Osteoblast (primary cell): ENCODE measurements at regions not wholly inside any gene's neighbourhood (a gene's known extent, or its start where the extent isn't known, plus 50 kb on each side); places are given as distances from the start of the nearest gene placed in this dataset.

Source experiments
- DNase-seq: peaks from one replicate; pipeline ENCODE4 v3.0.0; 2011; ENCODE audit warnings: low spot score, mixed read lengths; ENCODE audit not compliant: insufficient read length; ENCODE audit errors: missing footprints
- H2AFZ ChIP-seq: 2 replicates; pipeline ENCODE4 v1.6.0; 2011; ENCODE audit warnings: mild to moderate bottlenecking, low read length
- H3K27ac ChIP-seq: 2 replicates; pipeline ENCODE4 v1.5.1; 2011; ENCODE audit warnings: mild to moderate bottlenecking, low read depth, low read length, moderate library complexity
- H3K27me3 ChIP-seq: 2 replicates; pipeline ENCODE4 v1.6.0; 2012; ENCODE audit warnings: mild to moderate bottlenecking, control low read depth, inconsistent platforms, low read length, moderate library complexity; ENCODE audit not compliant: insufficient read depth
- H3K36me3 ChIP-seq: 2 replicates; pipeline ENCODE4 v1.5.1; 2011; ENCODE audit warnings: mild to moderate bottlenecking, low read length, control low read depth, moderate library complexity; ENCODE audit not compliant: insufficient read depth
- H3K4me1 ChIP-seq: 2 replicates; pipeline ENCODE4 v1.5.1; 2011; ENCODE audit warnings: mild to moderate bottlenecking, low read length, control low read depth, moderate library complexity; ENCODE audit not compliant: insufficient read depth
- H3K4me2 ChIP-seq: 2 replicates; pipeline ENCODE4 v1.6.0; 2011; ENCODE audit warnings: mild to moderate bottlenecking, low read length; ENCODE audit not compliant: insufficient read depth
- H3K4me3 ChIP-seq: fragments of 200-600 bp; sonication (generic); 3 replicates; pipeline ENCODE4 v1.5.1; 2012; ENCODE audit warnings: mild to moderate bottlenecking, low read length, inconsistent platforms; ENCODE audit not compliant: insufficient read depth
- H3K79me2 ChIP-seq: 2 replicates; pipeline ENCODE4 v1.6.0; 2012; ENCODE audit warnings: mild to moderate bottlenecking, low read length, control low read depth, inconsistent platforms; ENCODE audit not compliant: insufficient read depth
- H3K9me3 ChIP-seq: 2 replicates; pipeline ENCODE4 v1.5.1; 2011; ENCODE audit warnings: low read depth, low read length, control low read depth
- H4K20me1 ChIP-seq: 2 replicates; pipeline ENCODE4 v1.6.0; 2012; ENCODE audit warnings: mild to moderate bottlenecking, low read length, control low read depth; ENCODE audit not compliant: insufficient read depth
- CTCF ChIP-seq: IDR thresholded peaks from 2 replicates; pipeline ENCODE4 v1.5.1; 2011; ENCODE audit warnings: mild to moderate bottlenecking, low read depth, low read length, moderate library complexity; ENCODE audit errors: extremely low read depth

- no peak overlapping the region for H2AFZ ChIP-seq
- H3K4me1 ChIP-seq, result no peaks in the 10 kb centered on the region
- TF ChIP-seq CTCF, result no peak
- H3K79me2 ChIP-seq, result no peaks in the 10 kb centered on the region
- no peaks in the 10 kb centered on the region for H3K9me3 ChIP-seq
- no peak overlapping the region for H3K4me3 ChIP-seq
- DNase-seq, result no peak
- H3K36me3 ChIP-seq, result no peaks in the 10 kb centered on the region
- no peak overlapping the region for H3K4me2 ChIP-seq
- no peak overlapping the region for H3K27ac ChIP-seq
- H3K27me3 ChIP-seq, result peaks cover 6% of the 10 kb centered on the region
- no peaks in the 10 kb centered on the region for H4K20me1 ChIP-seq
Observed at GRCh38 chr6:137349856-137350830, 131.0 kb upstream of the IFNGR1 start.

- DNase-seq, result no peak
- no peak overlapping the region for H2AFZ ChIP-seq
- peaks cover 12% of the 10 kb centered on the region for H3K27me3 ChIP-seq
- H4K20me1 ChIP-seq, result no peaks in the 10 kb centered on the region
- no peaks in the 10 kb centered on the region for H3K9me3 ChIP-seq
- H3K4me1 ChIP-seq, result no peaks in the 10 kb centered on the region
- no peaks in the 10 kb centered on the region for H3K79me2 ChIP-seq
- no peak overlapping the region for H3K4me3 ChIP-seq
- H3K27ac ChIP-seq, result no peak overlapping the region
- no peak overlapping the region for H3K4me2 ChIP-seq
- no peaks in the 10 kb centered on the region for H3K36me3 ChIP-seq
- no peak for TF ChIP-seq CTCF
Observed at GRCh38 chr6:137348777-137349176, 129.6 kb upstream of the IFNGR1 start.

- Histone ChIP-seq H3K9me3 (no peaks in the 10 kb centered on the region), H3K79me2 (no peaks in the 10 kb centered on the region), H2AFZ (no peak overlapping the region), H4K20me1 (no peaks in the 10 kb centered on the region), H3K27ac (no peak overlapping the region), H3K4me1 (no peaks in the 10 kb centered on the region), H3K4me3 (no peak overlapping the region), H3K4me2 (peak overlapping the region; percentile 69), H3K36me3 (no peaks in the 10 kb centered on the region), H3K27me3 (peaks cover 15% of the 10 kb centered on the region)
- no peak for DNase-seq
- TF ChIP-seq CTCF, result no peak
Observed at GRCh38 chr6:137343241-137343640, 124.1 kb upstream of the IFNGR1 start.

GRCh38 chr6:137342607-137343190 is 123.5 kb upstream of the IFNGR1 start:
- Histone ChIP-seq H3K4me1 (no peaks in the 10 kb centered on the region), H2AFZ (peak overlapping the region; percentile 42), H3K36me3 (no peaks in the 10 kb centered on the region), H3K4me2 (peak overlapping the region; percentile 69), H3K79me2 (no peaks in the 10 kb centered on the region), H4K20me1 (no peaks in the 10 kb centered on the region), H3K27ac (no peak overlapping the region), H3K27me3 (peaks cover 15% of the 10 kb centered on the region), H3K4me3 (peak overlapping the region; percentile 55), H3K9me3 (no peaks in the 10 kb centered on the region)
- DNase-seq, result no peak
- no peak for TF ChIP-seq CTCF
